PC-9 (cell line): ENCODE measurements at regions not wholly inside any gene's neighbourhood (a gene's known extent, or its start where the extent isn't known, plus 50 kb on each side); places are given as distances from the start of the nearest gene placed in this dataset.

ENCODE experiments used
- BruUV-seq: library from RNA; stranded (reverse); fragments of 400-500 nt; replicated peaks from 2 replicates; lab custom pipeline; 2021; lab: Mats Ljungman, UMichigan
- CTCF ChIA-PET: fragments of 300-600 bp; sonication (Branson Sonifier 250); formaldehyde crosslinking; loops from one replicate; lab custom pipeline; 2022; ENCODE audit warnings: antibody characterized with exemption; lab: Charles Lee
- POLR2A ChIA-PET: fragments of 300-600 bp; sonication (Branson Sonifier 250); formaldehyde crosslinking; loops from one replicate; lab custom pipeline; 2022; ENCODE audit warnings: antibody characterized with exemption; ENCODE audit not compliant: unreplicated experiment; lab: Charles Lee
- DNase-seq, 2 experiments: peaks; one replicate each; pipeline versions ENCODE4 v3.0.0 to v3.0.0-alpha.2; 2015 to 2022; ENCODE audit warnings: mixed read lengths in 1 of 2
- H2AFZ ChIP-seq: fragments of 200-600 bp; sonication (generic); 2 replicates; pipeline ENCODE4 v1.8.1; 2017; ENCODE audit warnings: antibody characterized with exemption
- H3F3A ChIP-seq: fragments of 200-600 bp; sonication (generic); 2 replicates; pipeline ENCODE4 v1.8.1; 2017; ENCODE audit warnings: antibody characterized with exemption, mild to moderate bottlenecking, low read depth; ENCODE audit not compliant: insufficient read depth
- H3K27ac ChIP-seq: fragments of 200-600 bp; sonication (generic); 2 replicates; pipeline ENCODE4 v1.6.1; 2016; ENCODE audit warnings: mixed run types
- H3K27me3 ChIP-seq: fragments of 200-600 bp; sonication (generic); 2 replicates; pipeline ENCODE4 v1.6.1; 2016; ENCODE audit warnings: low read depth, mixed run types; ENCODE audit not compliant: insufficient read depth
- H3K36me3 ChIP-seq: fragments of 200-600 bp; sonication (generic); 2 replicates; pipeline ENCODE4 v1.6.1; 2016; ENCODE audit warnings: low read depth, mixed run types
- H3K4me1 ChIP-seq: fragments of 200-600 bp; sonication (generic); replicated peaks from 2 replicates; pipeline ENCODE4 v1.6.1; 2016; ENCODE audit warnings: mixed run types; ENCODE audit not compliant: insufficient read depth
- H3K4me2 ChIP-seq: fragments of 200-600 bp; sonication (generic); 2 replicates; pipeline ENCODE4 v1.6.1; 2017; ENCODE audit warnings: mixed run types
- H3K4me3 ChIP-seq: fragments of 200-600 bp; sonication (generic); 2 replicates; pipeline ENCODE4 v1.6.1; 2016; ENCODE audit warnings: mixed run types
- H3K79me2 ChIP-seq: fragments of 200-600 bp; sonication (generic); 2 replicates; pipeline ENCODE4 v1.6.1; 2017; ENCODE audit warnings: low read depth, mixed run types
- H3K9me2 ChIP-seq: fragments of 200-600 bp; sonication (generic); 2 replicates; pipeline ENCODE4 v1.8.1; 2017; ENCODE audit warnings: mild to moderate bottlenecking; ENCODE audit not compliant: insufficient read depth
- H3K9me3 ChIP-seq: fragments of 200-600 bp; sonication (generic); 2 replicates; pipeline ENCODE4 v1.8.1; 2016; ENCODE audit warnings: low read depth; ENCODE audit not compliant: insufficient read depth
- H4K20me1 ChIP-seq: fragments of 200-600 bp; sonication (generic); 2 replicates; pipeline ENCODE4 v1.8.1; 2017; ENCODE audit not compliant: insufficient read depth
- EZH2 ChIP-seq: fragments of 200-600 bp; sonication (generic); IDR thresholded peaks from 2 replicates; pipeline ENCODE4 v1.8.0; 2017; ENCODE audit warnings: antibody characterized with exemption, low read depth
- intact Hi-C: fragments of 100-400 bp; cut with micrococcal nuclease; formaldehyde crosslinking; loops from one replicate; pipeline ENCODE4 v1.10.0; 2022; ENCODE audit not compliant: unreplicated experiment
- TF ChIP-seq, protein P1 (sequence below): fragments of 200-600 bp; sonication (generic); conservative IDR thresholded peaks from 2 replicates; pipeline ENCODE4 v1.6.1; 2017; ENCODE audit warnings: mixed run types, antibody characterized with exemption, mild to moderate bottlenecking, moderate library complexity

DNA sequence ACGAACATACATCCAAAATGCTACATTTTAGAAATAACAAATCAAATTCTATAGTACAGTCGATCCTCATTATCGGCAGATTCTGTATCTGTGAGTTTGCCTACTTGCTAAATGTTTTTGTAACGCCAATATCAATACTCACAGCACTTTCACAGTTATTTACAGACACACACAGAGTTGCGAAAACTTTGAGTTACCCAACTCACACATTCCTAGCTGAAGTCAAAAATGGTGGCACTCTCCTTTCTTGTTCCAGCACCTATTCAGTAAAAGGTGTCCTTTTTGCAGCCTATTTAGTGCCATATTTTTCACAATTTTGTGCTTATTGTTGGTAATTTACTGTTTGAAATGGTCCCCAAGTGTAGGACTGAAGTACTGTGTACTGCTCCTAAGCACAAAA, 161.7 kb downstream of the AKR1D1 start:
- H3K27me3 ChIP-seq, result no peaks in the 10 kb centered on the region
- intact Hi-C loops, result no loop called here
- no peak overlapping the region for H3K27ac ChIP-seq
- peaks cover 16% of the 10 kb centered on the region for H3K9me3 ChIP-seq
- BruUV-seq, result no TSS peak
- ChIA-PET CTCF (interaction anchor here (0.7 kb wide), 1 partner anchor 1234 kb away, joined by 10 read pairs; no protein-coding TSS in a partner anchor), POLR2A (no interaction called here)
- 0 out of 2 replicates have a peak, but pooled peaks cover 3% of the 10 kb centered on the region for H3K36me3 ChIP-seq
- no peaks in the 10 kb centered on the region for H3K9me2 ChIP-seq
- H3K4me1 ChIP-seq, result peaks cover 24% of the 10 kb centered on the region
- no peak overlapping the region for H2AFZ ChIP-seq
- H4K20me1 ChIP-seq, result no peaks in the 10 kb centered on the region
- H3K4me2 ChIP-seq, result no peak overlapping the region
- DNase-seq, result no peak
- no peak overlapping the region for H3K4me3 ChIP-seq
- H3F3A ChIP-seq, result no peaks in the 10 kb centered on the region; the same call in 1 of the 2 replicates
- H3K79me2 ChIP-seq, result no peaks in the 10 kb centered on the region
- TF ChIP-seq EZH2, result no peak

DNA sequence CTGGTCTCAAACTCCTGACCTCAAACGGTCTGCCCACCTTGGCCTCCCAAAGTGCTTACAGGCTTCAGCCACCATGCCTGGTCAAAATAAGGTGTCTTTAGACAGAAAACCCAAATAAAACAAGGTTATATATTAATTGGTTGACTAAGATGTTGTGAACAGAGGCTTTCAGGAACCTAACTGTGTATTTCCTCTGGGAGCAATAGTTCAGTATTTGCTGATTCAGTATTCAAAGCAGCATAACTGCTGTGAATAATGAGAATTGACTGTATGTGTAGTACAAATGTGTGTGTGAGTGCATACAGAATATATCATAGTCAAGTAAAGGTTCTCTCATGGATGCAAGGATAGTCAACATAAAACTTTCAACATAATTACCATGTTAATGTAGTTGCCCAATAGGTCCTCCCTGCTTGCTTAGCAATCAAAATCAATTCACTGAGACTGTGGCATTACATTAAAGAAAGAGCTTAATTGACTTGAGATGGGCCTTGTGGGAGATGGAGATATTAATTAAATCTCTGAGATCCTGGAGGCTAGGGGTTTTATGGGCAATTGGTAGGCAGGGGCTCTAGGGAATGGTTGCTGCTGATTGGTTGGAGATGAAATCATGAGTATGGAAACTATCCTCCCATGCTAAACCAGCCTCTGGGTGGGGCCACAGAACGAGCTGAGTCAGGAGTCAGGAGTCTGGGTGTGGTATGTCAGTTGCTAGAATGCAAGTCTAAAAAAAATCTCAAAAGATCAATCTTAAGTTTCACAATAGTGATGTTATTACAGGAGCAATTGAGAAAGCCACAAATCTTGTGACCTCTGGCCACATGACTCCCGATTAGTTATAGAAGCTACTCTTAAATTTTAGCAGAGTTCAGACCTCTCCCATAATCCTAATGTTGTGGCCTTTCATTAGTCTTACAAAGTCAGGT, 162.7 kb downstream of the AKR1D1 start:
- no TSS peak for BruUV-seq
- ChIA-PET POLR2A (no interaction called here), CTCF (no interaction called here)
- Histone ChIP-seq H3F3A (no peaks in the 10 kb centered on the region; the same call in 1 of the 2 replicates), H3K4me3 (no peak overlapping the region), H3K9me2 (no peaks in the 10 kb centered on the region), H3K4me2 (no peak overlapping the region), H3K27ac (0 out of 2 replicates have a peak overlapping the region, but pooled peaks have one; percentile 9), H2AFZ (no peak overlapping the region), H4K20me1 (no peaks in the 10 kb centered on the region), H3K27me3 (no peaks in the 10 kb centered on the region), H3K4me1 (peaks cover 24% of the 10 kb centered on the region), H3K36me3 (0 out of 2 replicates have a peak, but pooled peaks cover 3% of the 10 kb centered on the region), H3K9me3 (peaks cover 12% of the 10 kb centered on the region), H3K79me2 (no peaks in the 10 kb centered on the region)
- DNase-seq, result peak in 1 of 2 experiments; percentile 71
- TF ChIP-seq, protein P1, sequence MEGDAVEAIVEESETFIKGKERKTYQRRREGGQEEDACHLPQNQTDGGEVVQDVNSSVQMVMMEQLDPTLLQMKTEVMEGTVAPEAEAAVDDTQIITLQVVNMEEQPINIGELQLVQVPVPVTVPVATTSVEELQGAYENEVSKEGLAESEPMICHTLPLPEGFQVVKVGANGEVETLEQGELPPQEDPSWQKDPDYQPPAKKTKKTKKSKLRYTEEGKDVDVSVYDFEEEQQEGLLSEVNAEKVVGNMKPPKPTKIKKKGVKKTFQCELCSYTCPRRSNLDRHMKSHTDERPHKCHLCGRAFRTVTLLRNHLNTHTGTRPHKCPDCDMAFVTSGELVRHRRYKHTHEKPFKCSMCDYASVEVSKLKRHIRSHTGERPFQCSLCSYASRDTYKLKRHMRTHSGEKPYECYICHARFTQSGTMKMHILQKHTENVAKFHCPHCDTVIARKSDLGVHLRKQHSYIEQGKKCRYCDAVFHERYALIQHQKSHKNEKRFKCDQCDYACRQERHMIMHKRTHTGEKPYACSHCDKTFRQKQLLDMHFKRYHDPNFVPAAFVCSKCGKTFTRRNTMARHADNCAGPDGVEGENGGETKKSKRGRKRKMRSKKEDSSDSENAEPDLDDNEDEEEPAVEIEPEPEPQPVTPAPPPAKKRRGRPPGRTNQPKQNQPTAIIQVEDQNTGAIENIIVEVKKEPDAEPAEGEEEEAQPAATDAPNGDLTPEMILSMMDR, result no peak
- TF ChIP-seq EZH2, result no peak
- intact Hi-C loops, result no loop called here

DNA sequence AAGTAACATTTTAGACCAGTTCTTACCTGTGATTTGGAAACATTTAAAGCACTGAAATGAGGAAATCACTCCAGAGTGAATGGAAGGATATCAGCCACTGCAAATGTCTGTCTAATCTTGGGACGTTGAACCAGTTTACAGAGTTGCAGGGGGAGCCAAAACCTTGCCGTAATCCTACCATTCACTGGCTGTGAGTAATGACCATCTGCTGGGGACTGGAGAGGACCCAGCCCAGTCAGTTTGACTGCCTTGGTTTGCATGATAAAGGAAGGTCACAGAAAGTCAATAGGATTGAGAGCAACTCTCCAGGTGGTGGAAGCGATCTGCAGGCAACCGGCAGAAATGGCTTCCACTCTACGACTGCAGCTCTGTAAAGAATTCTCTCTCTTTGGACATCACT, 167.2 kb downstream of the AKR1D1 start:
- H3K27me3 ChIP-seq, result no peaks in the 10 kb centered on the region
- no peaks in the 10 kb centered on the region; the same call in 1 of the 2 replicates for H3K9me2 ChIP-seq
- H3K4me3 ChIP-seq, result no peak overlapping the region
- CTCF ChIA-PET, result no interaction called here
- H4K20me1 ChIP-seq, result no peaks in the 10 kb centered on the region
- TF ChIP-seq, protein P1, result no peak
- 0 out of 2 replicates have a peak, but pooled peaks cover 3% of the 10 kb centered on the region for H3K36me3 ChIP-seq
- no peak overlapping the region for H3K27ac ChIP-seq
- intact Hi-C loops, result no loop called here
- H3F3A ChIP-seq, result no peaks in the 10 kb centered on the region; the same call in 1 of the 2 replicates
- DNase-seq, result no peak
- peaks cover 10% of the 10 kb centered on the region for H3K4me1 ChIP-seq
- H3K4me2 ChIP-seq, result no peak overlapping the region
- BruUV-seq, result no TSS peak
- no peak overlapping the region for H2AFZ ChIP-seq
- H3K9me3 ChIP-seq, result peaks cover 15% of the 10 kb centered on the region
- POLR2A ChIA-PET, result no interaction called here
- no peaks in the 10 kb centered on the region for H3K79me2 ChIP-seq
